ENCODE measurements at regions not wholly inside any gene's neighbourhood (a gene's known extent, or its start where the extent isn't known, plus 50 kb on each side); places are given as distances from the start of the nearest gene placed in this dataset.

GRCh38 chr10:78413076-78414055 lies 379.7 kb downstream of the RPS24 start:
- Histone ChIP-seq H3K36me3 (no peaks in the 10 kb centered on the region), H3K4me3 (no peak overlapping the region), H3K9me3 (no peaks in the 10 kb centered on the region), H3K27ac (no peak overlapping the region), H3K27me3 (no peaks in the 10 kb centered on the region), H3K4me1 (peaks cover 14 to 20% (median 17%) of the 10 kb centered on the region in 4 donors)
- no peak for ATAC-seq (ENCODE audit: low FRiP score in 2 of 2)
- WGBS, 2 donors: 61 to 76% methylated on average over 12 of the region's 12 CpGs
- DNase-seq: no peak
- TF ChIP-seq POLR2A (IDR thresholded peaks at IDR 0.05) (no peak), POLR2AphosphoS5 (IDR thresholded peaks at IDR 0.05) (no peak), EP300 (IDR thresholded peaks at IDR 0.05) (no peak)
- TF ChIP-seq, protein P1, sequence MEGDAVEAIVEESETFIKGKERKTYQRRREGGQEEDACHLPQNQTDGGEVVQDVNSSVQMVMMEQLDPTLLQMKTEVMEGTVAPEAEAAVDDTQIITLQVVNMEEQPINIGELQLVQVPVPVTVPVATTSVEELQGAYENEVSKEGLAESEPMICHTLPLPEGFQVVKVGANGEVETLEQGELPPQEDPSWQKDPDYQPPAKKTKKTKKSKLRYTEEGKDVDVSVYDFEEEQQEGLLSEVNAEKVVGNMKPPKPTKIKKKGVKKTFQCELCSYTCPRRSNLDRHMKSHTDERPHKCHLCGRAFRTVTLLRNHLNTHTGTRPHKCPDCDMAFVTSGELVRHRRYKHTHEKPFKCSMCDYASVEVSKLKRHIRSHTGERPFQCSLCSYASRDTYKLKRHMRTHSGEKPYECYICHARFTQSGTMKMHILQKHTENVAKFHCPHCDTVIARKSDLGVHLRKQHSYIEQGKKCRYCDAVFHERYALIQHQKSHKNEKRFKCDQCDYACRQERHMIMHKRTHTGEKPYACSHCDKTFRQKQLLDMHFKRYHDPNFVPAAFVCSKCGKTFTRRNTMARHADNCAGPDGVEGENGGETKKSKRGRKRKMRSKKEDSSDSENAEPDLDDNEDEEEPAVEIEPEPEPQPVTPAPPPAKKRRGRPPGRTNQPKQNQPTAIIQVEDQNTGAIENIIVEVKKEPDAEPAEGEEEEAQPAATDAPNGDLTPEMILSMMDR (IDR thresholded peaks at IDR 0.05): no peak

- H3K36me3 ChIP-seq: no peaks in the 10 kb centered on the region
- no peak overlapping the region for H3K27ac ChIP-seq
- H3K4me3 ChIP-seq: no peak overlapping the region
- 76 to 85% methylated on average over 4 of the region's 4 CpGs for WGBS, 2 donors
- H3K4me1 ChIP-seq: peaks cover 8 to 14% (median 10%) of the 10 kb centered on the region in 4 donors
- H3K9me3 ChIP-seq: no peaks in the 10 kb centered on the region
- no peak for TF ChIP-seq POLR2AphosphoS5 (IDR thresholded peaks at IDR 0.05)
- TF ChIP-seq EP300 (IDR thresholded peaks at IDR 0.05): no peak
- TF ChIP-seq, protein P1 (IDR thresholded peaks at IDR 0.05): no peak
- no peak for TF ChIP-seq POLR2A (IDR thresholded peaks at IDR 0.05)
- DNase-seq: no peak
- no peak for ATAC-seq (ENCODE audit: low FRiP score in 2 of 2)
- no peaks in the 10 kb centered on the region for H3K27me3 ChIP-seq
These were observed 380.7 kb downstream of the RPS24 start for GRCh38 chr10:78414380-78414779.

DNA sequence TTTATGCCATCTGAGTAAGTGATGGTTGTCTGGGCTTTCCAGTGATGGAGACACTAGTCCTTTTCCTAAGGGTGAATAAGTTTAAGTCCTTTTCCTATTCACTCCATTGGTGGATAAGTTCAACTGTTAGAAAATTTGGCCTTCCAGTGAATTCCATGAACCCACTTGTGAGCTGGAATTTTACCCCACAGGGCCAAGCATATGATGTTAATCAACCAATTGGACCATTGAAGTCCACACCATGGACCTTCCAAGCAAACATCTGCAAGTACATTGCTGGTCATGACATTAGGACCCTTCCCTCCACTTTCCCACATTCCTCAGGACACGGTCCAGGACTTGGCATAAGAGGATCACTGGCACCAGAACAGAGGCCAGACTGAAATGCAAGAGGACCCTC lies 381.4 kb downstream of the RPS24 start:
- H3K27me3 ChIP-seq: no peaks in the 10 kb centered on the region
- H3K36me3 ChIP-seq: no peaks in the 10 kb centered on the region
- 29 to 56% methylated on average over 1 of the region's 1 CpG for WGBS, 2 donors
- peaks cover 8 to 20% (median 11%) of the 10 kb centered on the region in 4 donors for H3K4me1 ChIP-seq
- H3K27ac ChIP-seq: no peak overlapping the region
- DNase-seq: no peak
- ATAC-seq (ENCODE audit: low FRiP score in 2 of 2): no peak
- no peaks in the 10 kb centered on the region for H3K9me3 ChIP-seq
- H3K4me3 ChIP-seq: no peak overlapping the region
- TF ChIP-seq POLR2AphosphoS5 (IDR thresholded peaks at IDR 0.05) (no peak), POLR2A (IDR thresholded peaks at IDR 0.05) (no peak), EP300 (IDR thresholded peaks at IDR 0.05) (no peak)
- TF ChIP-seq, protein P1 (IDR thresholded peaks at IDR 0.05): no peak

- Histone ChIP-seq H3K4me1 (peaks cover 8 to 21% (median 11%) of the 10 kb centered on the region in 4 donors), H3K27me3 (no peaks in the 10 kb centered on the region), H3K36me3 (no peaks in the 10 kb centered on the region), H3K4me3 (no peak overlapping the region), H3K9me3 (no peaks in the 10 kb centered on the region), H3K27ac (peak overlapping the region in 2 of 4 donors; percentile 8 to 22)
- DNase-seq (peak in 1 of 2 donors; percentile 45), ATAC-seq (ENCODE audit: low FRiP score in 2 of 2) (peak in 1 of 2 donors; percentile 14)
- TF ChIP-seq POLR2A (IDR thresholded peaks at IDR 0.05) (no peak), EP300 (IDR thresholded peaks at IDR 0.05) (peak in 1 of 4 donors; percentile 8)
- WGBS, 2 donors: 48 to 65% methylated on average over 3 of the region's 3 CpGs
These were observed 382.7 kb downstream of the RPS24 start for GRCh38 chr10:78416031-78417011.
